Germinal center (tissue), 1 donor: ENCODE measurements at regions not wholly inside any gene's neighbourhood (a gene's known extent, or its start where the extent isn't known, plus 50 kb on each side); places are given as distances from the start of the nearest gene placed in this dataset.
"Not testable (repeated sequence)": the region's sequence is repeated elsewhere in the genome, so short reads cannot be mapped to it uniquely, and the experiment has no call there.

Experiments used
- DNase-seq: peaks from one replicate; pipeline ENCODE4 v3.0.0; 2012; ENCODE audit warnings: mixed read lengths, low spot score

- DNase-seq: no peak
These were observed 261.6 kb upstream of the ZNF804A start for GRCh38 chr2:184336688-184337087.

GRCh38 chr2:184338771-184339170, 259.6 kb upstream of the ZNF804A start:
- no peak for DNase-seq

GRCh38 chr2:184339966-184340365, 258.4 kb upstream of the ZNF804A start:
- DNase-seq: no peak

GRCh38 chr2:184346338-184346862, 251.9 kb upstream of the ZNF804A start:
- DNase-seq: no peak

GRCh38 chr2:184351126-184351525, 247.2 kb upstream of the ZNF804A start:
- no peak for DNase-seq

DNA sequence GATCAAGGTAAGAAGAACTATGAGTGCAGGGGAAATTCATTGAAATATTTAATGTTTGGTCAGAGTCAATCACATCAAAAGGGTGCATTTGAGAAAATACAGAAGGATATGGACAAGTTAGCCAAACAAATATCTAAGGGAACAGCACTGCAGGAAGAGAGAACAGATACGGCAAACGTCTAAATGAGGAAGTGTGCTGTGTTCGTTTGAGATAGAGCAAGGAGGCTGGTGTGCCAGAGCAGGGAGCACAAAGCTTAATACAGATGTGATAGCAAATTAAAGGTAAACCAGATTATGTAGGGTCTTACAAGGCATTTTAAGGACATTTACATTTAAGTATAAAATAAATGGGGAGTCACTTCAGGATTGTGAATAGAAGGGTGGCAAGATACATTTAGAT, 241.3 kb upstream of the ZNF804A start:
- DNase-seq: no peak

GRCh38 chr2:184359379-184359778, 238.9 kb upstream of the ZNF804A start:
- no peak for DNase-seq

- no peak for DNase-seq
These were observed 235.1 kb upstream of the ZNF804A start for GRCh38 chr2:184363213-184363612.

DNA sequence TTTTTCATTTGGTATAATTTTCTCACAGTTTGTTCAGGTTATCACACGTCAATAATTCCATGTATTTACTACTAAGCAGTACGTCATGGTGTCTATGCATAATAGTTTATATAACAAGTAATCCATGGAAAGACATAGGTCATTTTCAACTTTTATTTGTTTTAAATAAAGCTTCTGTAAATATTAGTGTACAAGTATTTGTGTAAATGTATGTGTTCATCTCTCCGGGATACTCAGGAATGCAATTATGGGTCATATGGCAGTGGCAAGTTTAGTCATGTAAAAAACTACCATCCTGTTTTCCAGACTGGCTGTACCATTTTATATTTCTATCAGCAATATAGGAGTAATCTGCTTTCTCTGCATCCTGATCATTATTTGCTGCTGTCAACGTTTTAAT, 231.1 kb upstream of the ZNF804A start:
- DNase-seq: no peak

GRCh38 chr2:184369307-184369706, 229.0 kb upstream of the ZNF804A start:
- no peak for DNase-seq

- peak; percentile 1 for DNase-seq
These were observed 227.4 kb upstream of the ZNF804A start for GRCh38 chr2:184370954-184371353.

- DNase-seq: no peak
These were observed 226.7 kb upstream of the ZNF804A start for GRCh38 chr2:184371641-184372040.

DNA sequence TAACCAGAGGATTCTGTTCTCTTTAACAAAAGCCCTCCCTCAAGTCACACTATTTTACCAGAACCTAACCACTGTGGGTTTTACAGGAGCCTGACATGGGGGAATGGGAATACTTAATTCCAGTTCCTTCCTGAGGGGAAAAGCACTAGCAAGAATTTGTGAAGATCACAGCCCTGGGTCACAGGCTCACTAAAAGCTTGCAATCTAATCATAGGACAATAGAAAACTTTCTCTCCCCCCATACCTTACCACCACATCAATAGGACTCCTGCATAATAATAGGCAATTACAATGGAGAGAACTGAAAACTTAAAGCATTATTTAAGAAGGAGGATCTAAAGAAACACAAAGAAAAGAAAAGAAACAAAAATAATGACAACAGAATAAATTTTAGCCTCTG, 225.8 kb upstream of the ZNF804A start:
- DNase-seq: no peak

- DNase-seq: no peak
These were observed 203.7 kb upstream of the ZNF804A start for GRCh38 chr2:184394642-184395041.

- DNase-seq: no peak
These were observed 195.9 kb upstream of the ZNF804A start for GRCh38 chr2:184402381-184402780.

DNA sequence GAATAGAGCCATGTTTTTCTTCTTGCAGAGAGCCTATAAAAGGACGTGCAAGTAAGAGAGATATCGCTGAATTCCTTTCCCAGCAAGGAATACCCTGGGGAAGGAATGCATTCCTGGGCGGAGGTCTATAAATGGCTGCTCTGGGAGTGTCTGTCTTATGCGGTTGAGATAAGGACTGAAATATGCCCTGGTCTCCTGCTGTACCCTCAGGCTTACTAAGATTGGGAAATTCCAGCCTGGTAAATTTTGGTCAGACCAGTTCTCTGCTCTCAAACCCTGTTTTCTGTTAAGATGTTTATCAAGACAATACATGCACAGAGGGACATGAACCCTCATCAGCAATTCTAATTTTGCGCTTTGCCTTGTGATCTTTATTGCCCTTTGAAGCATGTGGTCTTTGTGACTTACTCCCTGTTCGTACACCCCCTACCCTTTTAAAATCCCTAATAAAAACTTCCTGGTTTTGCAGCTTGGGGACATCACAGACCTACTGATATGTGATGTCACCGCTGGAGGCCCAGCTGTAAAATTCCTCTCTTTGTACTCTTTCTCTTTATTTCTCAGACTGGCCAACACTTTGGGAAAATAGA, 191.2 kb upstream of the ZNF804A start:
- DNase-seq: not testable (repeated sequence)

- no peak for DNase-seq
These were observed 188.2 kb upstream of the ZNF804A start for GRCh38 chr2:184410160-184410559.

GRCh38 chr2:184413221-184413620, 185.1 kb upstream of the ZNF804A start:
- no peak for DNase-seq

DNA sequence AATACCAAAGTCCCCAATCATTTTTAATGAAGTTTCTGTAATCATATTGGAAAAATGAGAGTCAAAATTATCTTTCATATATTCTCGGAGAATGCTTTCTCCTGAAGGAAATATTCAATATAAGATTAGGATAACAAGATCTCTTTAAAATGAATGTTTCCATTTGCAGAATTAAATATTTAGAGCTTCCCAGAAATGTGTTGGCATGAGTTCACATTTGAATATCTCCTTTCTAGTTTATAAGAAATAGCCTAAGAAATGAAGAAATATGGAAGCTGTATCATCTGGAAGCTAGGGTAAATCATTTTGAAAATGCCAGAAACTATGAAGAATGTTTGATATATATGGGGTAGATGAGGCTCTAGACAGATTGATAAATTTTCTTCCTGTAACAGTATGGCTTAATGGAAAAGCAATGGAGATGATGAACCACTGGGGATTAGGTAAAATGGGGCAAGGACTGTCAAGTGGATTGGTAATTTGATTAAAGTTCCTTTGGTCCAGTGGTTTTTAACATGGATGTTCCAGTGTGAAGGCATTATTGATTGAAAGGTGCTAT, 184.6 kb upstream of the ZNF804A start:
- DNase-seq: no peak

DNA sequence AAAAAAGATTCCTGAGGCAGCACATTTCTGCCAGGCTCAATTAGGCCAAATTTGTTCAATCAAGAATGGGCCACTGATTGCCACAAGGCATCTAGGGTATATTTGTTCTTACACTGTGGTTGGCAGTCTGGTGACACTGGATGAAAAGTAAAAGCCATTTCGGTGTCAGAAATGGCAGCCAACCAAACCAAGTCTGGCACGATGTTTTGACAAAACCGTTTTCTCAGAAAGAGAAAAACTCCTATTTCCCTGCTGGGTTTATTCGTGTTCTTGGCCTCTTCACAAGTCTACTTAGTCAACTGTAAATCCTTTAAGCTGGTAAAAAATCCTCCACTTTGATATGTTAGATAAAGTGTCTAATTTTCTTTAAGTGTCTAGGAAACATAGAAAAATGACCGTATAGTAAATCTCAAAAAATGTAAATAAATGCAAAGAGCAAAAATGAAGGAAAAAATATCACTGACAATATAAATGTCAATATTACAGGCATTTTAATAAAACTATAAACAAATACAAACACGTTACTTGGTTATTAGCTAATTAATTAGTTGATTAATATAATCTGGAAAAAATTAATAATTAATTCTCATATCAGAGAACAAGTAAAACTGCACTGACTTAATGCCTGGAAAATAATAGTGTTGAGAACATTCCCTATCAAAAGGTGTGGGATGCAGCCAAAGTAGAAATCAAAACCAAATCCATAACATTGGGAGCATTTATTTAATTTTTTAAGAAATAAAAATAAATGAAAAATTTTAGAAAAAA, 182.0 kb upstream of the ZNF804A start:
- no peak for DNase-seq

DNA sequence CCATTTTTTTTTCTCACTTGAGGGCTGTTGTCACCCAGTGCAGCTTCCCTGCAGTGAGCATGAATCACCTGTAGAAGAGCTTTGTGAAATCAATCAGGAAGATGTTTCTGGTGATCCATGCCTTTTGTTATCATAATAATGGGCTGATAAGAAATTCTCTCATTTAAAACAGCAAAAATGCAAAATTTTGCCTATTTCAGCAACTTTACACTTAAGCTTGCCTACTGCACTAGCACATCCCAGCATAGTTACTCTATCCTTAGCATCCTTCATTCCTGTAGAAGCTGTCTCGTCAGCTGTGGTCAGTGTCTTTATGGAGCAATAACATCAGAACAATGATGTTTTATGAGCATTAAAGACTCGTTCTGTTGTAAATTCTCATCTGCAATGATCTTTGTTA, 178.6 kb upstream of the ZNF804A start:
- no peak for DNase-seq

GRCh38 chr2:184421456-184421855, 176.9 kb upstream of the ZNF804A start:
- DNase-seq: not testable (repeated sequence)

GRCh38 chr2:184425083-184425482, 173.2 kb upstream of the ZNF804A start:
- DNase-seq: no peak
